H9 (cell line): ENCODE measurements at regions not wholly inside any gene's neighbourhood (a gene's known extent, or its start where the extent isn't known, plus 50 kb on each side); places are given as distances from the start of the nearest gene placed in this dataset.

Source experiments
- DNase-seq: peaks from one replicate; pipeline ENCODE4 v3.0.0-alpha.2; 2017
- H2AFZ ChIP-seq: one replicate; pipeline ENCODE4 v1.6.1; 2013; ENCODE audit warnings: mild to moderate bottlenecking, low read length, control low read depth, moderate library complexity
- H2AK5ac ChIP-seq: 2 replicates; pipeline ENCODE4 v1.6.1; 2013; ENCODE audit warnings: low read length, control low read depth, mixed read lengths; ENCODE audit not compliant: insufficient read length
- H2BK120ac ChIP-seq: one replicate; pipeline ENCODE4 v1.6.1; 2013; ENCODE audit warnings: low read depth, mild to moderate bottlenecking, low read length, control low read depth, inconsistent platforms; ENCODE audit not compliant: poor library complexity, severe bottlenecking
- H2BK12ac ChIP-seq: 2 replicates; pipeline ENCODE4 v1.6.1; 2013; ENCODE audit warnings: low read length, control low read depth, mixed read lengths, low read depth; ENCODE audit not compliant: insufficient read length
- H2BK15ac ChIP-seq: 2 replicates; pipeline ENCODE4 v1.6.1; 2013; ENCODE audit warnings: low read depth, low read length, control low read depth
- H2BK20ac ChIP-seq: one replicate; pipeline ENCODE4 v1.6.1; 2013; ENCODE audit warnings: low read depth, mild to moderate bottlenecking, low read length, control low read depth, inconsistent platforms; ENCODE audit not compliant: poor library complexity, severe bottlenecking
- H2BK5ac ChIP-seq: 2 replicates; pipeline ENCODE4 v1.6.1; 2013; ENCODE audit warnings: low read length, control low read depth, mixed read lengths; ENCODE audit not compliant: insufficient read length
- H3K14ac ChIP-seq: 2 replicates; pipeline ENCODE4 v1.6.1; 2013; ENCODE audit warnings: low read length, control low read depth; ENCODE audit not compliant: insufficient read depth
- H3K18ac ChIP-seq: 2 replicates; pipeline ENCODE4 v1.6.1; 2013; ENCODE audit warnings: low read depth, mild to moderate bottlenecking, mixed read lengths, low read length, control low read depth; ENCODE audit not compliant: insufficient read length
- H3K23ac ChIP-seq: 2 replicates; pipeline ENCODE4 v1.6.1; 2013; ENCODE audit warnings: low read length, control low read depth, mixed read lengths, low read depth; ENCODE audit not compliant: insufficient read length
- H3K23me2 ChIP-seq: 2 replicates; pipeline ENCODE4 v1.6.1; 2013; ENCODE audit warnings: low read depth, mild to moderate bottlenecking, mixed read lengths, low read length, control low read depth; ENCODE audit not compliant: insufficient read length, poor library complexity, severe bottlenecking
- H3K27ac ChIP-seq: 2 replicates; pipeline ENCODE4 v1.5.1; 2013; ENCODE audit warnings: low read length, control low read depth, mixed read lengths, low read depth; ENCODE audit not compliant: insufficient read length
- H3K27me3 ChIP-seq: 2 replicates; pipeline ENCODE4 v1.6.1; 2013; ENCODE audit warnings: low read length, control low read depth, inconsistent platforms; ENCODE audit not compliant: insufficient read depth
- H3K4ac ChIP-seq: 2 replicates; pipeline ENCODE4 v1.6.1; 2013; ENCODE audit warnings: low read depth, mild to moderate bottlenecking, control low read depth, inconsistent platforms, low read length, moderate library complexity
- H3K4me1 ChIP-seq: 2 replicates; pipeline ENCODE4 v1.6.1; 2013; ENCODE audit warnings: low read length, control low read depth, inconsistent platforms; ENCODE audit not compliant: insufficient read depth
- H3K4me2 ChIP-seq: 2 replicates; pipeline ENCODE4 v1.6.1; 2013; ENCODE audit warnings: low read length, control low read depth, mixed read lengths; ENCODE audit not compliant: insufficient read length, insufficient read depth
- H3K56ac ChIP-seq: 2 replicates; pipeline ENCODE4 v1.6.1; 2013; ENCODE audit warnings: low read depth, mild to moderate bottlenecking, mixed read lengths, low read length, control low read depth; ENCODE audit not compliant: insufficient read length
- H3K79me1 ChIP-seq: 2 replicates; pipeline ENCODE4 v1.6.1; 2013; ENCODE audit warnings: low read depth, mild to moderate bottlenecking, moderate library complexity, low read length, control low read depth, inconsistent platforms; ENCODE audit not compliant: insufficient read depth, poor library complexity, severe bottlenecking
- H3K79me2 ChIP-seq: 2 replicates; pipeline ENCODE4 v1.6.1; 2013; ENCODE audit warnings: low read length, control low read depth, inconsistent platforms; ENCODE audit not compliant: insufficient read depth
- H3K9ac ChIP-seq: 2 replicates; pipeline ENCODE4 v1.6.1; 2013; ENCODE audit warnings: low read length, control low read depth, mixed read lengths; ENCODE audit not compliant: insufficient read length; ENCODE audit errors: extremely low read depth
- H3K9me3 ChIP-seq: one replicate; pipeline ENCODE4 v1.6.1; 2013; ENCODE audit warnings: low read depth, low read length, inconsistent platforms; ENCODE audit not compliant: control insufficient read depth
- H3T11ph ChIP-seq: one replicate; pipeline ENCODE4 v1.6.1; 2013; ENCODE audit warnings: mild to moderate bottlenecking, low read length, control low read depth, inconsistent platforms
- H4K20me1 ChIP-seq: one replicate; pipeline ENCODE4 v1.6.1; 2013; ENCODE audit not compliant: control insufficient read depth, insufficient read length, insufficient read depth
- H4K5ac ChIP-seq: 2 replicates; pipeline ENCODE4 v1.6.1; 2013; ENCODE audit warnings: low read depth, mild to moderate bottlenecking, mixed read lengths, low read length, control low read depth; ENCODE audit not compliant: insufficient read length
- H4K8ac ChIP-seq: replicated peaks from 2 replicates; pipeline ENCODE4 v1.6.1; 2013; ENCODE audit warnings: low read length, control low read depth, mixed read lengths, low read depth; ENCODE audit not compliant: insufficient read length
- H4K91ac ChIP-seq: 2 replicates; pipeline ENCODE4 v1.6.1; 2013; ENCODE audit warnings: low read depth, mild to moderate bottlenecking, moderate library complexity, mixed read lengths, low read length, control low read depth; ENCODE audit not compliant: insufficient read length
- H3K27ac Mint-ChIP-seq, 3 experiments: 2 replicates in 2 of 3; 3 replicates in 1 of 3; pipeline ENCODE4 v1.8.0; 2020 to 2021; ENCODE audit warnings: mixed read lengths in 3 of 3, mild to moderate bottlenecking in 1 of 3, moderate library complexity in 1 of 3
- H3K27me3 Mint-ChIP-seq: 2 replicates; pipeline ENCODE4 v1.8.0; 2021; ENCODE audit warnings: low read depth, mild to moderate bottlenecking, moderate library complexity, mixed read lengths
- H3K36me3 Mint-ChIP-seq, 3 experiments: 2 replicates in 2 of 3; 3 replicates in 1 of 3; pipeline ENCODE4 v1.8.0; 2020 to 2021; ENCODE audit warnings: low read depth in 3 of 3, mixed read lengths in 3 of 3; ENCODE audit not compliant: insufficient read depth in 1 of 3
- H3K4me1 Mint-ChIP-seq, 2 experiments: 2 replicates each; pipeline ENCODE4 v1.8.0; 2020; ENCODE audit warnings: mixed read lengths in 2 of 2
- H3K4me3 Mint-ChIP-seq, 2 experiments: 2 replicates in 1 of 2; 3 replicates in 1 of 2; pipeline ENCODE4 v1.8.0; 2020 to 2021; ENCODE audit warnings: mild to moderate bottlenecking in 2 of 2, mixed read lengths in 2 of 2, moderate library complexity in 1 of 2
- H3K9me3 Mint-ChIP-seq, 2 experiments: 2 replicates in 1 of 2; 3 replicates in 1 of 2; pipeline ENCODE4 v1.8.0; 2020; ENCODE audit warnings: mild to moderate bottlenecking in 2 of 2, mixed read lengths in 2 of 2, moderate library complexity in 1 of 2
- WGBS: extraction: QIAGEN DNeasy Blood & Tissue Kit; methylation state at CpG from one replicate; pipeline ENCODE4 v1.1.7; 2013; ENCODE audit warnings: missing lambda C conversion rate, low lambda C conversion rate, mixed read lengths; ENCODE audit not compliant: insufficient read length; ENCODE audit errors: extremely low coverage; 5-methylcytosine and 5-hydroxymethylcytosine counted together
- TF ChIP-seq, protein P1 (sequence below): fragments of 200-600 bp; sonication (generic); conservative IDR thresholded peaks from 3 replicates; pipeline ENCODE4 v1.8.0; 2021; ENCODE audit warnings: antibody characterized with exemption, mild to moderate bottlenecking

DNA sequence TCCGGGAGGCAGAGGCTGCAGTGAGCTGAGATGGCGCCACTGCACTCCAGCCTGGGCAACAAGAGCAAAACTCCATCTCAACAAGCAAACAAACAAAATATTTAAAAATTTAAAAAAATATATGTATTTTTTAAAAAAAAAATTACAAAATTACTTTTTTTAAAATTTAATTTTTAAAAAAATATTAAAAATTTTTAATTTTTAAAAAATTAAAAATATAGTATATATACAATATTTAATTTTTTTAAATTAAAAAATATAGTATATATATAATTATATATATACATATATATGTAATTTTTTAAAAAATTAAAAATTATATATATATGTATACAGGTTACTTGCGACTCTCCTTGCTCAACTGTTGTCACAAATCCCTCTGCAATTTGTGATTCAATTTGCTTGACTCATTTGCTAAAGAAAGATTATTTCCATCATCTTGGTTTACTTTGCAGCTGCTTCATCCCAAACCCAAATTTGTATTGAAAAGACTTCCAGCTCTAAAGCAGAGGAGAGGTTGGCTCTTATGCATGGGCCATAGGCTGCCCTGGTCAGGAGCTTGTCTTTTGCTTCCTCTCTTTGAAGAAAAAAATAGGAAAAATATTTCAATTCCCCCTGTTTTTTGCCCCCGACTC, 247.4 kb upstream of the IRX3 start:
- no peaks in the 10 kb centered on the region for H3K4me1 ChIP-seq
- WGBS, result no CpG with 5 or more reads among the region's 4 CpGs
- no peaks in the 10 kb centered on the region for H3K9me3 ChIP-seq
- no peaks in the 10 kb centered on the region for H3K23me2 ChIP-seq
- H3K79me1 ChIP-seq, result no peaks in the 10 kb centered on the region
- no peak overlapping the region for H2AK5ac ChIP-seq
- TF ChIP-seq, protein P1, sequence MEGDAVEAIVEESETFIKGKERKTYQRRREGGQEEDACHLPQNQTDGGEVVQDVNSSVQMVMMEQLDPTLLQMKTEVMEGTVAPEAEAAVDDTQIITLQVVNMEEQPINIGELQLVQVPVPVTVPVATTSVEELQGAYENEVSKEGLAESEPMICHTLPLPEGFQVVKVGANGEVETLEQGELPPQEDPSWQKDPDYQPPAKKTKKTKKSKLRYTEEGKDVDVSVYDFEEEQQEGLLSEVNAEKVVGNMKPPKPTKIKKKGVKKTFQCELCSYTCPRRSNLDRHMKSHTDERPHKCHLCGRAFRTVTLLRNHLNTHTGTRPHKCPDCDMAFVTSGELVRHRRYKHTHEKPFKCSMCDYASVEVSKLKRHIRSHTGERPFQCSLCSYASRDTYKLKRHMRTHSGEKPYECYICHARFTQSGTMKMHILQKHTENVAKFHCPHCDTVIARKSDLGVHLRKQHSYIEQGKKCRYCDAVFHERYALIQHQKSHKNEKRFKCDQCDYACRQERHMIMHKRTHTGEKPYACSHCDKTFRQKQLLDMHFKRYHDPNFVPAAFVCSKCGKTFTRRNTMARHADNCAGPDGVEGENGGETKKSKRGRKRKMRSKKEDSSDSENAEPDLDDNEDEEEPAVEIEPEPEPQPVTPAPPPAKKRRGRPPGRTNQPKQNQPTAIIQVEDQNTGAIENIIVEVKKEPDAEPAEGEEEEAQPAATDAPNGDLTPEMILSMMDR, result no peak
- no peaks in the 10 kb centered on the region for H3K27me3 ChIP-seq
- Mint-ChIP-seq H3K27ac (no peak overlapping the region), H3K4me1 (peaks cover 7% of the 10 kb centered on the region in 2 experiments; a peak in 3 of 4 replicates), H3K4me3 (no peak overlapping the region), H3K27me3 (peaks cover 3% of the 10 kb centered on the region), H3K9me3 (peaks cover 9 to 10% of the 10 kb centered on the region in 2 experiments; a peak in 4 of 5 replicates), H3K36me3 (peaks cover 6 to 8% (median 7%) of the 10 kb centered on the region in 3 experiments; a peak in 4 of 7 replicates)
- H2BK12ac ChIP-seq, result no peak overlapping the region
- H3K27ac ChIP-seq, result no peak overlapping the region
- no peak overlapping the region for H2BK120ac ChIP-seq
- H3K4ac ChIP-seq, result no peak overlapping the region
- H4K20me1 ChIP-seq, result no peaks in the 10 kb centered on the region
- H3K79me2 ChIP-seq, result no peaks in the 10 kb centered on the region
- H3K4me2 ChIP-seq, result no peak overlapping the region
- H4K5ac ChIP-seq, result no peak overlapping the region
- no peak overlapping the region for H3T11ph ChIP-seq
- H4K8ac ChIP-seq, result no peak overlapping the region
- no peak overlapping the region for H2AFZ ChIP-seq
- DNase-seq, result no peak
- H4K91ac ChIP-seq, result no peak overlapping the region
- no peak overlapping the region for H3K9ac ChIP-seq
- H2BK15ac ChIP-seq, result no peak overlapping the region
- H3K14ac ChIP-seq, result no peak overlapping the region
- no peak overlapping the region for H2BK20ac ChIP-seq
- H3K18ac ChIP-seq, result no peak overlapping the region
- H3K23ac ChIP-seq, result no peak overlapping the region
- no peak overlapping the region for H2BK5ac ChIP-seq
- H3K56ac ChIP-seq, result no peak overlapping the region
